ENCODE measurements at regions not wholly inside any gene's neighbourhood (a gene's known extent, or its start where the extent isn't known, plus 50 kb on each side); places are given as distances from the start of the nearest gene placed in this dataset.

GRCh38 chr5:13540168-13540750 lies 404.2 kb downstream of the DNAH5 start:
- Histone ChIP-seq H3K27me3 (ENCODE audit: low read depth) (no peaks in the 10 kb centered on the region), H3K36me3 (no peaks in the 10 kb centered on the region), H3K27ac (replicated peaks) (no peak overlapping the region), H3K9me3 (replicated peaks) (peaks cover 12% of the 10 kb centered on the region), H3K4me1 (no peaks in the 10 kb centered on the region), H3K4me3 (no peak overlapping the region)
- intact Hi-C loops (cut with micrococcal nuclease): no loop called here
- no peak for TF ChIP-seq CTCF (IDR thresholded peaks at IDR 0.05; ENCODE audit: borderline replicate concordance)
- DNase-seq: no peak

GRCh38 chr5:13536933-13537332 lies 407.6 kb downstream of the DNAH5 start:
- no peak for DNase-seq
- H3K9me3 ChIP-seq (replicated peaks): no peaks in the 10 kb centered on the region
- H3K4me3 ChIP-seq: no peak overlapping the region
- no peak overlapping the region for H3K27ac ChIP-seq (replicated peaks)
- no peaks in the 10 kb centered on the region for H3K4me1 ChIP-seq
- H3K27me3 ChIP-seq (ENCODE audit: low read depth): no peaks in the 10 kb centered on the region
- intact Hi-C loops (cut with micrococcal nuclease): no loop called here
- no peak for TF ChIP-seq CTCF (IDR thresholded peaks at IDR 0.05; ENCODE audit: borderline replicate concordance)
- no peaks in the 10 kb centered on the region for H3K36me3 ChIP-seq

- Histone ChIP-seq H3K4me1 (no peaks in the 10 kb centered on the region), H3K27me3 (ENCODE audit: low read depth) (no peaks in the 10 kb centered on the region), H3K36me3 (no peaks in the 10 kb centered on the region), H3K27ac (replicated peaks) (no peak overlapping the region), H3K4me3 (no peak overlapping the region), H3K9me3 (replicated peaks) (no peaks in the 10 kb centered on the region)
- no peak for TF ChIP-seq CTCF (IDR thresholded peaks at IDR 0.05; ENCODE audit: borderline replicate concordance)
- intact Hi-C loops (cut with micrococcal nuclease): no loop called here
- no peak for DNase-seq
Observed at GRCh38 chr5:13533833-13534232, 410.7 kb downstream of the DNAH5 start.

GRCh38 chr5:13529300-13529699 lies 415.2 kb downstream of the DNAH5 start:
- Histone ChIP-seq H3K4me3 (no peak overlapping the region), H3K9me3 (replicated peaks) (no peaks in the 10 kb centered on the region), H3K36me3 (no peaks in the 10 kb centered on the region), H3K27ac (replicated peaks) (no peak overlapping the region), H3K27me3 (ENCODE audit: low read depth) (no peaks in the 10 kb centered on the region), H3K4me1 (no peaks in the 10 kb centered on the region)
- no peak for DNase-seq
- intact Hi-C loops (cut with micrococcal nuclease): no loop called here
- no peak for TF ChIP-seq CTCF (IDR thresholded peaks at IDR 0.05; ENCODE audit: borderline replicate concordance)

GRCh38 chr5:13524936-13525335 lies 419.6 kb downstream of the DNAH5 start:
- no peak for DNase-seq
- Histone ChIP-seq H3K4me1 (no peaks in the 10 kb centered on the region), H3K9me3 (replicated peaks) (no peaks in the 10 kb centered on the region), H3K4me3 (no peak overlapping the region), H3K36me3 (no peaks in the 10 kb centered on the region), H3K27ac (replicated peaks) (no peak overlapping the region), H3K27me3 (ENCODE audit: low read depth) (no peaks in the 10 kb centered on the region)
- intact Hi-C loops (cut with micrococcal nuclease): no loop called here
- no peak for TF ChIP-seq CTCF (IDR thresholded peaks at IDR 0.05; ENCODE audit: borderline replicate concordance)

Data from left ventricle myocardium inferior (tissue), 1 donor.